ENCODE measurements at regions not wholly inside any gene's neighbourhood (a gene's known extent, or its start where the extent isn't known, plus 50 kb on each side); places are given as distances from the start of the nearest gene placed in this dataset.

DNA sequence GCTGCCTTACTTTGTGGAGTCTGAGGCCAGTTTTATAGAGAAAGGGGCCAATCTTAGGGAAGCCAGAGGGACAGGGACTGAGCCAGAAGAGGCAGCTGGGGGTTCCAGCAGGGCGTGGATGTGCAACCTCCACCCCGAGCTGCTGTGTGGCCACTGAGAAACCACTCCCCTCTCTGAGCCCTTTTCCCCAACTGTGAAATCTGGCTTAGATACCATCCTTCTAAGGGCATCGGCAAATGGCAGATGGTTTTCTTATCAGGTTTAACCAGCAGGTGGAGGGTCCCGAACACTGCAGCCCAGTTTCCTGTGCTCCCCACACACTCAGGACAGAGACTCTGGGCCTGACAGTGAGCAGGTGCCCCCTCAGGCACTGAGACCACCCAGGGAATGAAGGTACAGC is 55.8 kb upstream of the SLC6A6 start:
- H3K4me3 Mint-ChIP-seq, result no peak overlapping the region
- no peaks in the 10 kb centered on the region for H3K9me3 Mint-ChIP-seq
- H3K4me1 Mint-ChIP-seq (ENCODE audit: low read depth), result no peaks in the 10 kb centered on the region
- no peaks in the 10 kb centered on the region for H3K36me3 Mint-ChIP-seq (ENCODE audit: insufficient read depth in 2 of 2)
- ATAC-seq (replicated peaks in 1 of 2), result no peak
- no peak for DNase-seq
- no peak overlapping the region for H3K27ac Mint-ChIP-seq
- no peaks in the 10 kb centered on the region for H3K27me3 Mint-ChIP-seq (ENCODE audit: low read depth)

GRCh38 chr3:14347110-14347509 is 55.3 kb upstream of the SLC6A6 start:
- Mint-ChIP-seq H3K27ac (no peak overlapping the region), H3K4me3 (no peak overlapping the region), H3K36me3 (ENCODE audit: insufficient read depth in 2 of 2) (no peaks in the 10 kb centered on the region), H3K9me3 (no peaks in the 10 kb centered on the region), H3K27me3 (ENCODE audit: low read depth) (no peaks in the 10 kb centered on the region), H3K4me1 (ENCODE audit: low read depth) (no peaks in the 10 kb centered on the region)
- DNase-seq (no peak), ATAC-seq (replicated peaks in 1 of 2) (no peak)

GRCh38 chr3:14351617-14352001 is 50.8 kb upstream of the SLC6A6 start:
- Mint-ChIP-seq H3K4me1 (ENCODE audit: low read depth) (no peaks in the 10 kb centered on the region), H3K27me3 (ENCODE audit: low read depth) (no peaks in the 10 kb centered on the region), H3K27ac (no peak overlapping the region), H3K36me3 (ENCODE audit: insufficient read depth in 2 of 2) (no peaks in the 10 kb centered on the region), H3K9me3 (no peaks in the 10 kb centered on the region), H3K4me3 (no peak overlapping the region)
- DNase-seq (no peak), ATAC-seq (replicated peaks in 1 of 2) (no peak)

- no peaks in the 10 kb centered on the region for H3K27me3 Mint-ChIP-seq (ENCODE audit: low read depth)
- H3K4me1 Mint-ChIP-seq (ENCODE audit: low read depth), result no peaks in the 10 kb centered on the region
- H3K36me3 Mint-ChIP-seq (ENCODE audit: insufficient read depth in 2 of 2), result no peaks in the 10 kb centered on the region
- ATAC-seq (replicated peaks in 1 of 2) (no peak), DNase-seq (peak in 1 of 2 donors; percentile 4)
- no peaks in the 10 kb centered on the region for H3K9me3 Mint-ChIP-seq
- no peak overlapping the region for H3K27ac Mint-ChIP-seq
- no peak overlapping the region for H3K4me3 Mint-ChIP-seq
Measured at GRCh38 chr3:14352002-14352627, 50.3 kb upstream of the SLC6A6 start.

Measured in activated T-cell treated with anti-CD3 and anti-CD28 coated beads, Interleukin-2, amount 50 U/mL, for 72 hours (primary cell).